ENCODE measurements at regions not wholly inside any gene's neighbourhood (a gene's known extent, or its start where the extent isn't known, plus 50 kb on each side); places are given as distances from the start of the nearest gene placed in this dataset.

DNA sequence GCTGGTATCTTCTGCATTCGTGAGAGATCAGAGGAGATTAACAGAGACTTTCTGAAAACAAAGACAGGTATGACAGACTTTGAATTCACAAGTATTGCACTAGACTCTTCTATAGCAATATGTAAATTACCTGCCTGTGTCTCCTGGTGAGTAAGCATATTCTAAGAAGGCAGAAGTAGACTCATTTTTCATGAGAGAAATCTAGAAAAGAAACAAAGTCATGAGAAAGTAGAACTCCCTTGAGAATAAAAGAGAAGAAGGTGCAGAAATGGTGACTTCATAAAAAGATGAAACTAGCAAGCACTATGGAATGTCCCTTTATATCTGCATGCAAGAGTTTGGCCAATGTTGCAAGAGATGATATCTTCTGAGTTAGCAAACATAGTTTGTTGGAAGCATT lies 419.8 kb downstream of the DMRT2 start:
- TF ChIP-seq TCF7L2 (IDR thresholded peaks at IDR 0.05; ENCODE audit: borderline replicate concordance, extremely low read depth, insufficient read depth, insufficient read length) (no peak), SP1 (IDR thresholded peaks at IDR 0.05; ENCODE audit: low read depth) (no peak), ZNF274 (IDR thresholded peaks at IDR 0.05; ENCODE audit: low read depth, low read length) (no peak), EGR1 (IDR thresholded peaks at IDR 0.05; ENCODE audit: low read depth) (no peak), POLR2A (IDR thresholded peaks at IDR 0.05; ENCODE audit: borderline replicate concordance, extremely low read depth, insufficient read depth, insufficient read length) (no peak), CBX3 (IDR thresholded peaks at IDR 0.05; ENCODE audit: low read depth) (no peak)
- TF ChIP-seq, protein P1, sequence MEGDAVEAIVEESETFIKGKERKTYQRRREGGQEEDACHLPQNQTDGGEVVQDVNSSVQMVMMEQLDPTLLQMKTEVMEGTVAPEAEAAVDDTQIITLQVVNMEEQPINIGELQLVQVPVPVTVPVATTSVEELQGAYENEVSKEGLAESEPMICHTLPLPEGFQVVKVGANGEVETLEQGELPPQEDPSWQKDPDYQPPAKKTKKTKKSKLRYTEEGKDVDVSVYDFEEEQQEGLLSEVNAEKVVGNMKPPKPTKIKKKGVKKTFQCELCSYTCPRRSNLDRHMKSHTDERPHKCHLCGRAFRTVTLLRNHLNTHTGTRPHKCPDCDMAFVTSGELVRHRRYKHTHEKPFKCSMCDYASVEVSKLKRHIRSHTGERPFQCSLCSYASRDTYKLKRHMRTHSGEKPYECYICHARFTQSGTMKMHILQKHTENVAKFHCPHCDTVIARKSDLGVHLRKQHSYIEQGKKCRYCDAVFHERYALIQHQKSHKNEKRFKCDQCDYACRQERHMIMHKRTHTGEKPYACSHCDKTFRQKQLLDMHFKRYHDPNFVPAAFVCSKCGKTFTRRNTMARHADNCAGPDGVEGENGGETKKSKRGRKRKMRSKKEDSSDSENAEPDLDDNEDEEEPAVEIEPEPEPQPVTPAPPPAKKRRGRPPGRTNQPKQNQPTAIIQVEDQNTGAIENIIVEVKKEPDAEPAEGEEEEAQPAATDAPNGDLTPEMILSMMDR (IDR thresholded peaks at IDR 0.05 in 2 of 3, conservative IDR thresholded peaks at IDR 0.05 in 1 of 3; ENCODE audit: borderline replicate concordance in 1 of 3, insufficient read depth in 1 of 3, low read depth in 2 of 3, low read length in 2 of 3): no peak
- TF ChIP-seq, protein P2, sequence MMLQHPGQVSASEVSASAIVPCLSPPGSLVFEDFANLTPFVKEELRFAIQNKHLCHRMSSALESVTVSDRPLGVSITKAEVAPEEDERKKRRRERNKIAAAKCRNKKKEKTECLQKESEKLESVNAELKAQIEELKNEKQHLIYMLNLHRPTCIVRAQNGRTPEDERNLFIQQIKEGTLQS (IDR thresholded peaks at IDR 0.05): no peak
- TF ChIP-seq, protein P3, sequence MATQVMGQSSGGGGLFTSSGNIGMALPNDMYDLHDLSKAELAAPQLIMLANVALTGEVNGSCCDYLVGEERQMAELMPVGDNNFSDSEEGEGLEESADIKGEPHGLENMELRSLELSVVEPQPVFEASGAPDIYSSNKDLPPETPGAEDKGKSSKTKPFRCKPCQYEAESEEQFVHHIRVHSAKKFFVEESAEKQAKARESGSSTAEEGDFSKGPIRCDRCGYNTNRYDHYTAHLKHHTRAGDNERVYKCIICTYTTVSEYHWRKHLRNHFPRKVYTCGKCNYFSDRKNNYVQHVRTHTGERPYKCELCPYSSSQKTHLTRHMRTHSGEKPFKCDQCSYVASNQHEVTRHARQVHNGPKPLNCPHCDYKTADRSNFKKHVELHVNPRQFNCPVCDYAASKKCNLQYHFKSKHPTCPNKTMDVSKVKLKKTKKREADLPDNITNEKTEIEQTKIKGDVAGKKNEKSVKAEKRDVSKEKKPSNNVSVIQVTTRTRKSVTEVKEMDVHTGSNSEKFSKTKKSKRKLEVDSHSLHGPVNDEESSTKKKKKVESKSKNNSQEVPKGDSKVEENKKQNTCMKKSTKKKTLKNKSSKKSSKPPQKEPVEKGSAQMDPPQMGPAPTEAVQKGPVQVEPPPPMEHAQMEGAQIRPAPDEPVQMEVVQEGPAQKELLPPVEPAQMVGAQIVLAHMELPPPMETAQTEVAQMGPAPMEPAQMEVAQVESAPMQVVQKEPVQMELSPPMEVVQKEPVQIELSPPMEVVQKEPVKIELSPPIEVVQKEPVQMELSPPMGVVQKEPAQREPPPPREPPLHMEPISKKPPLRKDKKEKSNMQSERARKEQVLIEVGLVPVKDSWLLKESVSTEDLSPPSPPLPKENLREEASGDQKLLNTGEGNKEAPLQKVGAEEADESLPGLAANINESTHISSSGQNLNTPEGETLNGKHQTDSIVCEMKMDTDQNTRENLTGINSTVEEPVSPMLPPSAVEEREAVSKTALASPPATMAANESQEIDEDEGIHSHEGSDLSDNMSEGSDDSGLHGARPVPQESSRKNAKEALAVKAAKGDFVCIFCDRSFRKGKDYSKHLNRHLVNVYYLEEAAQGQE (IDR thresholded peaks at IDR 0.05; ENCODE audit: low read depth): no peak

All from HCT116 (cell line).